SK-N-SH (cell line): ENCODE measurements at regions not wholly inside any gene's neighbourhood (a gene's known extent, or its start where the extent isn't known, plus 50 kb on each side); places are given as distances from the start of the nearest gene placed in this dataset.

Experiments
- CTCF ChIA-PET: fragments of 300-600, 350-600 bp; formaldehyde crosslinking; extraction: SDS; loops from one replicate; lab custom pipeline; 2021; lab: Yijun Ruan, JAX
- POLR2A ChIA-PET: fragments of 350-600 bp; sonication (Branson Sonifier 250); formaldehyde crosslinking; extraction: SDS; loops from one replicate; lab custom pipeline; 2020; ENCODE audit warnings: antibody characterized with exemption, inconsistent platforms; lab: Yijun Ruan, JAX
- DNase-seq: peaks from one replicate; pipeline ENCODE4 v3.0.0; 2012
- H2AFZ ChIP-seq: fragments of 200-600 bp; sonication (generic); 2 replicates; pipeline ENCODE4 v1.8.1; 2016; ENCODE audit warnings: antibody characterized with exemption, mild to moderate bottlenecking, low read depth
- H3F3A ChIP-seq: fragments of 200-600 bp; sonication (generic); replicated peaks from 2 replicates; pipeline ENCODE3; 2016; ENCODE audit warnings: antibody characterized with exemption, mild to moderate bottlenecking; ENCODE audit not compliant: insufficient read depth
- H3K27ac ChIP-seq, 2 experiments: fragments of 200-500 bp in 1 of 2; fragments of 200-600 bp in 1 of 2; sonication (Bioruptor generic) in 1 of 2; sonication (generic), shearing (Covaris generic) in 1 of 2; 2 replicates each; pipeline versions ENCODE4 v1.5.1 to v1.6.1; 2014 to 2016; ENCODE audit warnings: low read depth in 2 of 2, inconsistent platforms in 1 of 2, low read length in 1 of 2, mild to moderate bottlenecking in 1 of 2, mixed read lengths in 1 of 2
- H3K27me3 ChIP-seq: fragments of 200-600 bp; sonication (generic), shearing (Covaris generic); 2 replicates; pipeline ENCODE4 v1.6.1; 2016; ENCODE audit warnings: mixed run types; ENCODE audit not compliant: insufficient read depth
- H3K36me3 ChIP-seq, 2 experiments: fragments of 200-500 bp in 1 of 2; fragments of 200-600 bp in 1 of 2; sonication (Bioruptor generic) in 1 of 2; sonication (generic) in 1 of 2; replicated peaks in 1 of 2; 2 replicates each; pipeline versions ENCODE3 to v1.5.1; 2014 to 2016; ENCODE audit warnings: low read length in 1 of 2, mild to moderate bottlenecking in 1 of 2; ENCODE audit not compliant: insufficient read depth in 2 of 2, control insufficient read depth in 1 of 2
- H3K4me1 ChIP-seq, 2 experiments: fragments of 200-500 bp in 1 of 2; fragments of 200-600 bp in 1 of 2; sonication (Bioruptor generic) in 1 of 2; sonication (generic), shearing (Covaris generic) in 1 of 2; 2 replicates each; pipeline versions ENCODE4 v1.5.1 to v1.6.1; 2014 to 2016; ENCODE audit warnings: low read depth in 1 of 2, low read length in 1 of 2, mixed run types in 1 of 2; ENCODE audit not compliant: insufficient read depth in 2 of 2, control insufficient read depth in 1 of 2
- H3K4me2 ChIP-seq: fragments of 200-600 bp; sonication (generic), shearing (Covaris generic); 2 replicates; pipeline ENCODE4 v1.6.1; 2017; ENCODE audit warnings: mixed run types
- H3K4me3 ChIP-seq, 2 experiments: fragments of 200-500 bp in 1 of 2; fragments of 200-600 bp in 1 of 2; sonication (Bioruptor generic) in 1 of 2; sonication (generic), shearing (Covaris generic) in 1 of 2; 2 replicates each; pipeline versions ENCODE4 v1.5.1 to v1.8.1; 2014 to 2016; ENCODE audit warnings: low read depth in 2 of 2, inconsistent platforms in 1 of 2, low read length in 1 of 2, mild to moderate bottlenecking in 1 of 2, mixed read lengths in 1 of 2, moderate library complexity in 1 of 2
- H3K79me2 ChIP-seq: fragments of 200-600 bp; sonication (generic); 2 replicates; pipeline ENCODE4 v1.8.1; 2017; ENCODE audit warnings: mild to moderate bottlenecking; ENCODE audit not compliant: insufficient read depth
- H3K9ac ChIP-seq: fragments of 200-600 bp; sonication (generic); 2 replicates; pipeline ENCODE4 v1.6.1; 2017; ENCODE audit warnings: mixed run types
- H3K9me2 ChIP-seq: fragments of 200-600 bp; sonication (generic); 2 replicates; pipeline ENCODE4 v1.6.1; 2017; ENCODE audit warnings: mixed run types
- H3K9me3 ChIP-seq: fragments of 200-600 bp; sonication (generic); 2 replicates; pipeline ENCODE4 v1.6.1; 2017; ENCODE audit warnings: mixed run types, mild to moderate bottlenecking, moderate library complexity
- H4K20me1 ChIP-seq: fragments of 200-600 bp; sonication (generic); 2 replicates; pipeline ENCODE4 v1.6.1; 2017; ENCODE audit warnings: mild to moderate bottlenecking, mixed run types; ENCODE audit not compliant: insufficient read depth
- EP300 ChIP-seq, 2 experiments: IDR thresholded peaks; 2 replicates each; pipeline versions ENCODE4 v1.4.0 to v1.6.1; 2012; ENCODE audit warnings: borderline replicate concordance in 1 of 2, low read depth in 1 of 2, low read length in 1 of 2
- FOSL2 ChIP-seq: IDR thresholded peaks from 2 replicates; pipeline ENCODE4 v1.4.0; 2012; ENCODE audit warnings: low read depth, mild to moderate bottlenecking, moderate library complexity, borderline replicate concordance
- FOXM1 ChIP-seq: IDR thresholded peaks from 2 replicates; pipeline ENCODE4 v1.4.0; 2012; ENCODE audit warnings: low read depth, mild to moderate bottlenecking
- GATA2 ChIP-seq: sonication (generic); formaldehyde crosslinking; IDR thresholded peaks from 2 replicates; pipeline ENCODE4 v1.5.0; 2020; ENCODE audit warnings: mild to moderate bottlenecking, missing genetic modification reagents
- IRF3 ChIP-seq: fragments of 150-350 bp; IDR thresholded peaks from 2 replicates; pipeline ENCODE4 v1.6.1; 2016; ENCODE audit warnings: mild to moderate bottlenecking, low read depth, low read length
- POLR2AphosphoS5 ChIP-seq: IDR thresholded peaks from 2 replicates; pipeline ENCODE4 v1.6.1; 2012; ENCODE audit warnings: low read depth, low read length
- RAD21 ChIP-seq: IDR thresholded peaks from 2 replicates; pipeline ENCODE4 v1.6.1; 2012; ENCODE audit warnings: mild to moderate bottlenecking, low read length
- RCOR1 ChIP-seq: fragments of 150-350 bp; IDR thresholded peaks from 2 replicates; pipeline ENCODE4 v1.6.1; 2017; ENCODE audit warnings: antibody characterized with exemption, low read length
- RFX5 ChIP-seq: IDR thresholded peaks from 2 replicates; pipeline ENCODE4 v1.6.1; 2012; ENCODE audit warnings: mild to moderate bottlenecking, improper control_type of control experiment, low read length
- RXRA ChIP-seq: IDR thresholded peaks from 2 replicates; pipeline ENCODE4 v1.4.0; 2012; ENCODE audit warnings: low read depth, mild to moderate bottlenecking, borderline replicate concordance
- SIN3A ChIP-seq: IDR thresholded peaks from 2 replicates; pipeline ENCODE4 v1.6.1; 2012; ENCODE audit warnings: low read depth, mild to moderate bottlenecking, low read length, moderate library complexity, borderline replicate concordance
- SMC3 ChIP-seq: IDR thresholded peaks from 2 replicates; pipeline ENCODE4 v1.6.1; 2012; ENCODE audit warnings: low read depth, low read length, improper control_type of control experiment
- TAF1 ChIP-seq: IDR thresholded peaks from 2 replicates; pipeline ENCODE4 v1.6.1; 2012; ENCODE audit warnings: low read depth, mild to moderate bottlenecking, low read length, moderate library complexity, borderline replicate concordance
- TCF12 ChIP-seq: IDR thresholded peaks from 2 replicates; pipeline ENCODE4 v1.4.0; 2012
- TEAD4 ChIP-seq: IDR thresholded peaks from 2 replicates; pipeline ENCODE4 v1.4.0; 2012; ENCODE audit warnings: mild to moderate bottlenecking, borderline replicate concordance; ENCODE audit not compliant: insufficient read depth
- YY1 ChIP-seq: IDR thresholded peaks from 2 replicates; pipeline ENCODE4 v1.4.0; 2012; ENCODE audit warnings: low read depth, mild to moderate bottlenecking
- WGBS: methylation state at CpG from one replicate; pipeline ENCODE4 v1.1.6; 2017; ENCODE audit warnings: low lambda C conversion rate; 5-methylcytosine and 5-hydroxymethylcytosine counted together
- TF ChIP-seq, protein P1 (sequence below): fragments of 200-600 bp; sonication (generic); IDR thresholded peaks from 2 replicates; pipeline ENCODE4 v1.6.1; 2017; ENCODE audit warnings: antibody characterized with exemption, mild to moderate bottlenecking, moderate library complexity
- TF ChIP-seq, protein P2 (sequence below): IDR thresholded peaks from 2 replicates; pipeline ENCODE4 v1.4.0; 2012; ENCODE audit warnings: low read depth, borderline replicate concordance
- TF ChIP-seq, protein P3 (sequence below): fragments of 150-350 bp; IDR thresholded peaks from 2 replicates; pipeline ENCODE4 v1.6.1; 2017; ENCODE audit warnings: antibody characterized with exemption, low read length, low read depth, borderline replicate concordance

DNA sequence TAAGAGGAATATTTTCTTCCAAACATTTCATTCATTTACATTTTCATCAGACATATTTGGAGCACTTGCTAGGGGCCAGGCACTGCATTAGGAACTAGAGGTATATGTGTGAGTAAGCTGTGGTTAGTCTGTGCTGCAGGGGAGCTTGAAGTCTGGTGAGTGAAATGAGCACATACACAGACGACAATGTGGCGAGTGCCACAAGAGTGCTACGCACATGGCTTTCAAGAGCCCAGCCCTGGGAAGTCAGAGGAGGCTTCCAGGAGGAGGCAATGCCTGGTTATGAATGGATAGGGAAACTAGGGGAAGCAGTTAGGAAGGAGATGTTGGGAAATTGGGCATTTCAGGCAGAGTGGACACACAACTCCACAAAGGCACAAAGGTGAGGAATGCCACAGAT, 171.8 kb downstream of the IER5 start:
- WGBS: 23% methylated on average over 3 of the region's 3 CpGs
- no peak overlapping the region for H2AFZ ChIP-seq
- no peaks in the 10 kb centered on the region for H4K20me1 ChIP-seq
- H3K4me2 ChIP-seq: no peak overlapping the region
- CTCF ChIA-PET: no interaction called here
- POLR2A ChIA-PET: no interaction called here
- DNase-seq: no peak
- no peak overlapping the region for H3K9ac ChIP-seq
- no peak overlapping the region for H3K27ac ChIP-seq
- H3K4me3 ChIP-seq: no peak overlapping the region
- no peaks in the 10 kb centered on the region for H3K4me1 ChIP-seq
- no peaks in the 10 kb centered on the region; the same call in 1 of the 2 replicates for H3K27me3 ChIP-seq
- H3K9me2 ChIP-seq: no peaks in the 10 kb centered on the region
- no peaks in the 10 kb centered on the region for H3F3A ChIP-seq
- no peaks in the 10 kb centered on the region for H3K36me3 ChIP-seq
- TF ChIP-seq FOSL2: no peak
- no peak for TF ChIP-seq YY1
- no peak for TF ChIP-seq TAF1
- TF ChIP-seq, protein P1, sequence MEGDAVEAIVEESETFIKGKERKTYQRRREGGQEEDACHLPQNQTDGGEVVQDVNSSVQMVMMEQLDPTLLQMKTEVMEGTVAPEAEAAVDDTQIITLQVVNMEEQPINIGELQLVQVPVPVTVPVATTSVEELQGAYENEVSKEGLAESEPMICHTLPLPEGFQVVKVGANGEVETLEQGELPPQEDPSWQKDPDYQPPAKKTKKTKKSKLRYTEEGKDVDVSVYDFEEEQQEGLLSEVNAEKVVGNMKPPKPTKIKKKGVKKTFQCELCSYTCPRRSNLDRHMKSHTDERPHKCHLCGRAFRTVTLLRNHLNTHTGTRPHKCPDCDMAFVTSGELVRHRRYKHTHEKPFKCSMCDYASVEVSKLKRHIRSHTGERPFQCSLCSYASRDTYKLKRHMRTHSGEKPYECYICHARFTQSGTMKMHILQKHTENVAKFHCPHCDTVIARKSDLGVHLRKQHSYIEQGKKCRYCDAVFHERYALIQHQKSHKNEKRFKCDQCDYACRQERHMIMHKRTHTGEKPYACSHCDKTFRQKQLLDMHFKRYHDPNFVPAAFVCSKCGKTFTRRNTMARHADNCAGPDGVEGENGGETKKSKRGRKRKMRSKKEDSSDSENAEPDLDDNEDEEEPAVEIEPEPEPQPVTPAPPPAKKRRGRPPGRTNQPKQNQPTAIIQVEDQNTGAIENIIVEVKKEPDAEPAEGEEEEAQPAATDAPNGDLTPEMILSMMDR: no peak
- no peak for TF ChIP-seq RCOR1
- no peak for TF ChIP-seq RAD21
- H3K9me3 ChIP-seq: no peaks in the 10 kb centered on the region
- no peaks in the 10 kb centered on the region for H3K79me2 ChIP-seq

DNA sequence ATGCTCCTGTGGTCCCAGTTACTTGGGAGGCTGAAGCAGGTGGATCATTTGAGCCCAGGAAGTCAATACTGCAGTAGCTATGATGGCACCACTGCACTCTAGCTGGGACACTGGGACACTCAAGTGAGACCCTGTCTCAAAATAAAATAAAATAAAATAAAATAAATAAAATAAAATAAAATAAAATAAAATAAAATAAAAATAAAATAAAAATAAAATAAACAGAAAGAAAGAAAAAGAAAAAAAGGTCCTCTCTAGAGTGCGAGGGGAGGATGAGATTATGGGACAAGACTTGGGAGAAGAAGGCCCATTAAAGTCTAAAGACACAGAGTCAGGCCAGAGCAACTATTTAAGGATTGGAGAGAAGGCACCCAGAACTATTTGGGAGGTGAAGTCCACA, 172.5 kb downstream of the IER5 start:
- Histone ChIP-seq H3K9ac (no peak overlapping the region), H3K4me2 (no peak overlapping the region), H3K4me3 (no peak overlapping the region), H2AFZ (no peak overlapping the region), H3K9me2 (no peaks in the 10 kb centered on the region), H3K27me3 (no peaks in the 10 kb centered on the region; the same call in 1 of the 2 replicates), H3K27ac (no peak overlapping the region)
- CTCF ChIA-PET: no interaction called here
- WGBS: 4% methylated on average over 1 of the region's 1 CpG
- no peak for TF ChIP-seq FOSL2
- no peak for TF ChIP-seq POLR2AphosphoS5
- TF ChIP-seq EP300 (IDR thresholded peaks at IDR 0.05; ENCODE audit: borderline replicate concordance in 1 of 2, low read depth in 1 of 2, low read length in 1 of 2): no peak
- no peak for TF ChIP-seq TCF12
- TF ChIP-seq, protein P1: no peak
- no peak for TF ChIP-seq SIN3A
- no peak for TF ChIP-seq GATA2 (CRISPR knock-in tag)
- TF ChIP-seq RXRA: no peak
- TF ChIP-seq YY1: no peak
- no peak for TF ChIP-seq RFX5
- no peak for TF ChIP-seq IRF3
- TF ChIP-seq TEAD4: no peak
- TF ChIP-seq, protein P2, sequence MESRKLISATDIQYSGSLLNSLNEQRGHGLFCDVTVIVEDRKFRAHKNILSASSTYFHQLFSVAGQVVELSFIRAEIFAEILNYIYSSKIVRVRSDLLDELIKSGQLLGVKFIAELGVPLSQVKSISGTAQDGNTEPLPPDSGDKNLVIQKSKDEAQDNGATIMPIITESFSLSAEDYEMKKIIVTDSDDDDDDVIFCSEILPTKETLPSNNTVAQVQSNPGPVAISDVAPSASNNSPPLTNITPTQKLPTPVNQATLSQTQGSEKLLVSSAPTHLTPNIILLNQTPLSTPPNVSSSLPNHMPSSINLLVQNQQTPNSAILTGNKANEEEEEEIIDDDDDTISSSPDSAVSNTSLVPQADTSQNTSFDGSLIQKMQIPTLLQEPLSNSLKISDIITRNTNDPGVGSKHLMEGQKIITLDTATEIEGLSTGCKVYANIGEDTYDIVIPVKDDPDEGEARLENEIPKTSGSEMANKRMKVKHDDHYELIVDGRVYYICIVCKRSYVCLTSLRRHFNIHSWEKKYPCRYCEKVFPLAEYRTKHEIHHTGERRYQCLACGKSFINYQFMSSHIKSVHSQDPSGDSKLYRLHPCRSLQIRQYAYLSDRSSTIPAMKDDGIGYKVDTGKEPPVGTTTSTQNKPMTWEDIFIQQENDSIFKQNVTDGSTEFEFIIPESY: no peak
- TF ChIP-seq FOXM1: no peak
- TF ChIP-seq SMC3: no peak
- TF ChIP-seq, protein P3, sequence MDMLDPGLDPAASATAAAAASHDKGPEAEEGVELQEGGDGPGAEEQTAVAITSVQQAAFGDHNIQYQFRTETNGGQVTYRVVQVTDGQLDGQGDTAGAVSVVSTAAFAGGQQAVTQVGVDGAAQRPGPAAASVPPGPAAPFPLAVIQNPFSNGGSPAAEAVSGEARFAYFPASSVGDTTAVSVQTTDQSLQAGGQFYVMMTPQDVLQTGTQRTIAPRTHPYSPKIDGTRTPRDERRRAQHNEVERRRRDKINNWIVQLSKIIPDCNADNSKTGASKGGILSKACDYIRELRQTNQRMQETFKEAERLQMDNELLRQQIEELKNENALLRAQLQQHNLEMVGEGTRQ: no peak
- TF ChIP-seq, all 33 proteins: peak for 0
- Histone ChIP-seq H3K4me1 (no peaks in the 10 kb centered on the region), H3K79me2 (no peaks in the 10 kb centered on the region), H3F3A (no peaks in the 10 kb centered on the region), H4K20me1 (no peaks in the 10 kb centered on the region), H3K36me3 (no peaks in the 10 kb centered on the region), H3K9me3 (no peaks in the 10 kb centered on the region)
- POLR2A ChIA-PET: no interaction called here
- no peak for DNase-seq
